CD4-positive, alpha-beta T cell treated with Interleukin-17A for 4 hours (primary cell): ENCODE measurements at regions not wholly inside any gene's neighbourhood (a gene's known extent, or its start where the extent isn't known, plus 50 kb on each side); places are given as distances from the start of the nearest gene placed in this dataset.
"Not testable (repeated sequence)": the region's sequence is repeated elsewhere in the genome, so short reads cannot be mapped to it uniquely, and the experiment has no call there.

Experiments used
- DNase-seq: peaks from one replicate; pipeline ENCODE4 v3.0.0-alpha.2; 2020; ENCODE audit warnings: mixed read lengths

DNA sequence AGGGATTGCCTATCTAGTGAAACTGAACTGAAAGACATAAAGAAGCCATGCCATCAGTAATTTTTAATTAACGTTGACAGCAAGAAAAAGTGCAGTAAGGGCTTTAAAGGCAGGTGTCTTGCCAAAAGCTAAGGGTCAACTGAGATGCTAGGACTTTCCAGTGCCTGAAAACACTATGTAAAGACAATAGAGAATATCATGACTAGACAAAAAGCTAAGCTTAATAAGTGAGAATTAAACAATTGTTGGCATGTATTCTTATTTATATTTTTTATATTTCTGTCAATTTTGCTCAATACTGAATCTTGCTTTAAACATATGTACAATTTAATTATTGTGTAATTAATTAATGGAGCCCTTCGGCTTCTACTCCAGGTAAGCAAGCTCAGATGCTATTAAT lies 803.1 kb downstream of the IGSF11 start:
- DNase-seq: no peak

DNA sequence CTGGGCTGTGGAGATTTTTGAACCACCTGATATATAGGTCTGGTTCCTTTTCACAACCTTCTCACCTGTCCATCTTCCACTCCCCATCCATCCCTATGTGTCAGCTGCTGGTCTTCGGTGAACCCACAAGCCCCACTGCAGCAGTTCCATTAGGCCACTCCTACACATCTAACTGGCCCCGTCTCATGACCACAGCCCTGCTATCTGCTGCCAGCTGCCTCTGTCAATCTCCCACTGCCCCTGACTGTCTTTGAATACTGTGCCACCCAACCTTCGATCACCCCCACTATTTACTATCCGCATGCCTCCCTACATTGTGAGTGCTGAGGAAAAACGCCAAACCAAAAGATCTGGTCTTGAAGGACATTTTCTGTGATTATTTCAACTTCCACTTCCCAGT lies 795.4 kb downstream of the IGSF11 start:
- DNase-seq: no peak

DNA sequence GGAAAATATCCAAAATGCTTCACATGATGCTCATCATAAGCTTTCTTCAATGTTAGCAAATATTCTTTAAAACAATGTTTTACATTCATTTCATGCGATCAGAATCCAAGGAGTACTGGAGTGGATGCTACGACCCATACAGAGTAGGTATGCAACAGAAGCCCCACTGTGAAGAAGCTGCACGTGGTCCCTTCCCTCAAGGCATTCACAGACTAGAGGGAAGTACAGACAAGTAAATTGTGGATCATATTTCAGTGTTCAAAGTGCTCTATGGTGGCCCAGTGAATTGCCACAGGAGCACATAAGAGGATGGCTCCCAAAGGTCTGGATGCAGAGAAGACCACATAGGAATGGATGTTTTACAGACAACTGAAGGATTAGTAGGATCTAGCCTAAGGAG lies 789.9 kb downstream of the IGSF11 start:
- DNase-seq: no peak

DNA sequence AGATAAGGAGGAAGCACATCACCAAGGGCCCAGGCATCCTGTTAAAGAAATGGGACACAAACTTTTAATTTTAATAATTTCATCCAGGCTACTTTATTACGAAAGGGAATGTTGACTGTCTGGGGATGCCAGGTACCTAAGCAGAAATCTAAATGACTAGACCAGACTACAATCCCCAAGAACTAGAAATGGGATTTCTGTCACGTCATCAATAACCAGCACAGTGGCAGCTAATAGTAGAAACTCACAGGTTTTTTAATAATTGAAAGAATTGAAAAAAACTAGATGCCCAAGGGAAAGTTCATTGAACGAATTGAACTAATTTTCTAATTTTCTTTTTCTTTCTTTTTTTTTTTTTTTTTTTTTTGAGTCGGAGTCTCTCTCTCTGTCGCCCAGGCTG lies 789.3 kb downstream of the IGSF11 start:
- no peak for DNase-seq

DNA sequence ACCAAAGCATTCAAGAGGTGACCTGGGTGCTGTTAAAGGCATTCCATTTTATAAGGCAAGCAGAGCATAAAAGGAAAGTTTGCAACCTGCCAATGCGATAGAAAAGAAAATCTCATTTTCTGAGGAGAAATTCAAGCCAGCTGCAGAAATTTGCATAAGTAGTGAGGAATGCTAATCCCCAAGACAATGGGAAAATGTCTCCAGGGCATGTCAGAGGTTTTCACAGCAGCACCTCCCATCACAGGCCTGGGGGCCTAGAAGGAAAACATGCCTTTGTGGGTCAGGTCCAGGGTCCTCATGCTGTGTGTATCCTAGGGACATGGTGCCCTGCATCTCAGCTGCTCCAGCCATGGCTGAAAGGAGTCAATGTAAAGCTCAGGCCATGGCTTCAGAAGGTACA lies 775.8 kb downstream of the IGSF11 start:
- DNase-seq: not testable (repeated sequence)

DNA sequence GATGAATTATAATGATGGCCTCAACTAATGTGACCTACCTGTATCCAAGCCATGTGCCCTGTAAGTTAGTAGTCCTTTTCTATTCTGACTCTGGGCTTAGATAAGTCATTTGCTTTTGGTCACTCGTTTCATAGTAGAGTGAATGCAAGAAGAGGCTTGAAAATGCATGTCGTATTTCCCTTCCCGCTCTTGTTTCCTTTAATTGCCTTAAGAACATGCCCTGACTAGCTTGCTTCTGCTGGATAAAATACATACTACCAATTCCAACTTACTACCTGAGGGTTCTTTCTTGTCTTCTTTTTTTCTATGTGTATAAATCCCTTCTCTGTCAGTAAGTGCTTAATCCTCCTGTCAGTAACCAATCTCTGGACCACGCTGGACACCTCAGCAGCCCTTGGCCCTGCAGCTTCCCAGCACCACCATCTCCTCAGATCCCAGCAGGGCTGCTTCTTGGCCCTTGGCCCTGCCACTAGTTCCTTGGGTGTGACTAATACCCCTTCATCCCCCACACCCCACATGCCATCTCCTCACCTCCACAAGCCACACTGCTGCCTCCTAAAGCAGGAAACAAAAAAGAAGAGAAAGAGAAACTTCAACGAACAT lies 771.7 kb downstream of the IGSF11 start:
- DNase-seq: no peak

DNA sequence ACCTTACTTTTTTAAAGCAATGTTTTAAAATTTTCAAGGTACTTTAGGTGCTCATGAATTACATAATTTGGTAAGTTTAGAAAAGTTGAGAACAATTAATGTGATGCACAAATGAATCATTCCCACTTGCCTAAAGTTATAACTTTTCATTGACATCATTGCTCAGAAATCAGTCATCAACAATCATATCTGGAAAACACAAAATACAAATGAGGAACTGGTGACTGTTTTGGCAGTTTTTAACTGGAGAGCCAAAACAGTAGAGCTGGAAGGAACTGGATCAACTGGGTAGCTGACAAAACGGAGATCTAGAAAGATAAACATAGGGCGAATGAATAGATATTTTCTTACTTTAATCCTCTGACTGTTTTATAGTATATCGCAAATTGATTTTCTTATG lies 767.1 kb downstream of the IGSF11 start:
- no peak for DNase-seq

DNA sequence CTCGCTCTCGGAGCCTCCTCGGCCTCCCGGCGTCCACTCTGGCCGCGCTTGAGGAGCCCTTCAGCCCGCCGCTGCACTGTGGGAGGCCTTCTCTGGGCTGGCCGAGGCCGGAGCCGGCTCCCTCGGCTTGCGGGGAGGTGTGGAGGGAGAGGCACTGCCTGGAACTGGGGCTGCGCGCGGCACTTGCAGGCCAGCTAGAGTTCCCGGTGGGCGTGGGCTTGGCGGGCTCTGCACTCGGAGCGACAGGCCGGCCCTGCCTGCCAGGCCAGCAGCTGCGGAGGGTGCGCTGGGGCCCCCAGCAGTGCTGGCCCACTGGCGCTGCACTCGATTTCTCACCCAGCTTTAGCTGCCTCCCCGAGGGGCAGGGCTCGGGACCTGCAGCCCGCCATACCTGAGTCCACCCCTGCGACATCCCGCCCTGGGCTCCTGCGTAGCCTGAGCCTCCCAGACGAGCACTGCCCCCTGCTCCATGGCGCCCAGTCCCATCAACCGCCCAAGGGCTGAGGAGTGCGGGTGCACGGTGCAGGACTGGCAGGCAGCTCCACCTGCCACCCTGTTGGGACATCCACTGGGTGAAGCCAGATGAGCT lies 765.0 kb downstream of the IGSF11 start:
- no peak for DNase-seq

DNA sequence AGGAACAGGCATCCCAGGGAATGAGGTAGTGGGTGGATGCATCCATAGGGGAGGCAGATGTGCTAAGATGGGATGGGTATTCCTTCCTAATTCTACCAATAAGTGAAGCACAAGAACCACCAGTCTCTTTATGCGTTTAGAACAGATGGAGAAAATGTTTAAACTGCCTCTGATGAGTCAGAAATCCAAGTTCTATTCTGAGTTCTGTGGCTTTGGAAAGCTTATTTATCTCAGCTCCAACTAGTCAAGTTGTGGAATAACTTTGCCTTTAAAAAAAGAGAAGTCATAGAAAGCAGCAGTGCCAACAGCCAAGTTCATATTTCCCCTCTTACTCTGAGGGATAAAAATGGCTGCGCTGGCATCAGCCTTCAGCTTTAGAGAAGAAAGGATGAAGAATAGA lies 761.7 kb downstream of the IGSF11 start:
- DNase-seq: no peak

DNA sequence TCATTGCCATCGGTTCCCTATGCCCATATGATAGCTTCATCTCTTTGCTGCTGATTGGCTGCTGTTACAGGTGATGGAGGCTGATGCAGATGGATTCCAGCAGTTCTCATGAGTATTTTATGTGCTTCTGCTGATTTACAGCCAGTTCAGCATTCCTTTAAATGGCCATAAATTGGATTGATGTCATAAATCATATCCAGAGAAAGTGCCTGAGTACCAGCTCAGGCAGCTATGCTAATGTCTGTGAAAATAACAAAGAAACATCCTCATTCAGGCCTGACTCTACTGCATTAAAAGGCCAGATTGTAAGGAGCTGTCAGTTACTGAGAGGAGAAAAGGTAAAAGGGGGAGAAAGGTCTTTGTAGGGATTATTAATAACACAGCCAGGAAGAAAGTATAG lies 756.8 kb downstream of the IGSF11 start:
- DNase-seq: no peak

DNA sequence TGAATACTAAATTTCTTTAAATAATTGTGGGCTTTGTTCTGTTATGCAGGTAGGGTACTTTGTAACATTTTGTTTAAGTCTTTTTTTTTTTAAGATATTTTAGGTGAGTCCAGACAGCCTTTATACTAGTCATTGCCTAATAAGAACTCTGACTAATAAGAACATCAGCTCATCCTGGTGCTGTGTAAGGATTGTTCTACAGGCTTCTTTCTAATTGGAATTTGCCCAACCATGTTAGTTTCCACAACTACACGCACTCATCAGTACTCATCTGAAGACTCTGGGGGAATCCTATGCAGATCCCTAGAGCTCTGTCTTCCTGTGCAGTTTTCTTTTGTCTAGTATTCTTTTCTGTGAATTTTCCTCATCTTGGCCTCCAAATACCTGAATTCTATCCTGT lies 741.8 kb downstream of the IGSF11 start:
- DNase-seq: no peak

DNA sequence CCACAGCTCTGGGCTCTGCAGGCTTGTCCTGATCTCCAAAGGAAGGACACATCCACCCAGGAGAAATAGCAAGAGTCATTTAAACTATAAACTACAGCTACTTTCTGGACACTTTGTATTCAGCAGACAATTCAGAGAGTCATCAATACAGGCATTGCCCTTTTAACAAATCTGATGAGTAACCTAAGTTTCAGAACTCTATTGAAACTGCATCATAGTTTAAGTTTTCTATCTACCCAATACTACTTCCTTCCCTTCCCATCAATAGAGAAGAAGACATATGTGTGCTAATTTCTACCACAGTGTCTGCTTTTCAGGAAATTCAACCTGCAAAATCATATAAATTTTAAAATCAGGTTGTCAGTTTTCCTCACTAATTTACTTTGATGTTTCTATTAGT lies 736.5 kb downstream of the IGSF11 start:
- DNase-seq: no peak

DNA sequence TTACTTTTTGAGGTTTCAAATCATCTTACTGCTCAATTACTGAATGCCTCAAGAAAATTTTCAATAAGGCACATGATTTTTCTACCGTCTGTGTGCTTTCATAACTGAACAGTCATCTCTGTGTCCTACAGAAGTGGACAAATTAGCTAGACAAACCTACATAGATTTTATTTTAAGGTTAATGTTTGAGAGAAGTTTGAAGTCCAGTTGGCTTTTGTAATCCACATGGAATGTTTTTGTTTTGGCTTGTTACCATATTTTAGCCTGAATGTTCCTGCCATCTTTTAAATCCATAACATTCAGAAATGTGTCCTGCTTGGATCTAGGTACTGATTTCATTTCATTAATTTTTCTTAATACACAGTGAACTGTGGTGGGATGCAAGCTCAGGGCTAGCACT lies 730.1 kb downstream of the IGSF11 start:
- no peak for DNase-seq

DNA sequence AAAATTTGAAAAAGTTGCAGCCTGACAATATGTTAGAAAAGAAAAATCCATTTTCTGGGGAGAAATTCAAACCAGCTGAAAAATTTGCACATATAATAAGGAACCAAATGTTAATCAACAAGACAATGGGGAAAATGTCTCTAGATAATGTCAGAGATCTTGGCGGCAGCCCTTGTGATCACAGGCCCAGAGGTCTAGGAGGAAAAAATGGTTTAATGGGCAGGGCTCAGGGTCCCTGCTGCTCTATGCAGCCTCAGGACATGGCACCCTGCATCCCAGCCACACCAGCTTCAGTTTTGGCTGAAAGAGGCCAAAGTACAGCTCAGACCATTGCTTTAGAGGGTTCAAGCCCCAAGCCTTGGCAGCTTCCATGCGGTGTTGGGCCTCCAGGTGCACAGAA lies 701.9 kb downstream of the IGSF11 start:
- no peak for DNase-seq

DNA sequence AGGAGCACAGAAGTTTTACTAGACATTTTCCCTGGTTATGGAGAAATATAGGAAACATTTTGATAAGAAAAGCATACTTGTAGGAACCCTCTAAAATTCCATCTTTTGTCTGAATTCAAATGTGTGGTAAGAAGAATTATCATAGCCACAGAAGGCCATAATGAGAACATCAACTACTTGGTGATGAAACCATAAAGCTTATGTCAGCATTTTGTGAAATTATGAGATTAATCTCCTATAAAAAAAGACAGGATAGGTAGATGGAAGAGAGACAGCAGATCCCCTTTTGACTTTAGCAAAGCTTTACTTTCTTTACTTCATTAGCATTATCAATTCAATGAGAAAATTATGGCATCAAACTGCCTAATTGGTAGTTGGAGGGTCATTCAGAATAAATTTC lies 697.0 kb downstream of the IGSF11 start:
- DNase-seq: no peak

DNA sequence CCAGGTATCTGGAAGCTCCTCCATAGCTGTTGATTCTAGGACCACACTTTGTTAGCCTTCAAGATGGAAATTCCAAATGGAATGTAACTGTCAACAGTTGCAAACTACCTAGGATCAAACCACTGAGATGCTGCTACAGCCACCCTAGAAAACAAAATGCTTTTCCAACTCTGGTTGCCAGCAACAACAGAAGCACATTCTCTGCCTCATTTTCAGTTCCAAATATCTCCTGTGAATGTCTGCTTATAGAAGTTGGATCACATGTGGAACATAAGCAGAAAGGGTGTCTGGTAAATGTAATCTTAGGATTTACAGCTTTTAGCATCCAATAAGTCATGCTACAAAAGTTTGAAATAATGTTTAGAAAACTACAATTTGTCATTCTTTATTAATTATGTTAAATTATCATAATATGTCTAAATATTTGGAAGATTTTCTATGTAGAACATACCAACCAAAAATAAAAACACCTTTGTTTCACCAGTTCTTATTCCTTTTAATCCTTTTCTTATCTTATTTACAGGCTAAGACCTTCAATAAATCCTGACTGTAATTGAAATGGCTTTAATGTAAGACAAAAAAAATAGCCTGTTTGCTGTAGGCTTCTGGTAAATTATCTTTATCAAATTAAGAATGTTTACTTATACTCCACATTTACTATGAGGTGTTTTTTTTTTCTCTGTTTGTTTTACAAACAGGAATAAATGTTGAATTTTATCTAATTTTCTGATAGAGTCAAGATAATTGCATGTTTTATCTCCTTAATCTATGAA lies 687.1 kb downstream of the IGSF11 start:
- no peak for DNase-seq

DNA sequence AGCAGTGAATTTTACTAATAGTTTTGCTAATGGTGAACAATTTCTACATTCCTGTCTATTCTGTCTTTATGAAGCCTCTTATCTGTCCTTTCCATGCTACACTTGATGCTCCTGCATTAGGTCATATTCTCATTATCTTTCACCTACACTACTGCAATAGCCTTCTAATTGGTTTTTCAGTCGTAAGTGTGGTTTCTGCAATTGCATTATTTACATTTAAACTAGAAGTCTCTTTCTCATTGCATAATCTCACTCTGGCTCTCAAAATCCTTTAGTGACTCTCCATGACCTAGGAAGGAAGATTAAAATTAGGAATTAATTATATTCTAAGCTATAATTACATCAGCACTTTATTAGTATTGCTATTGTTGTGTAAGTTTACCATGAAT lies 686.5 kb downstream of the IGSF11 start:
- DNase-seq: no peak

DNA sequence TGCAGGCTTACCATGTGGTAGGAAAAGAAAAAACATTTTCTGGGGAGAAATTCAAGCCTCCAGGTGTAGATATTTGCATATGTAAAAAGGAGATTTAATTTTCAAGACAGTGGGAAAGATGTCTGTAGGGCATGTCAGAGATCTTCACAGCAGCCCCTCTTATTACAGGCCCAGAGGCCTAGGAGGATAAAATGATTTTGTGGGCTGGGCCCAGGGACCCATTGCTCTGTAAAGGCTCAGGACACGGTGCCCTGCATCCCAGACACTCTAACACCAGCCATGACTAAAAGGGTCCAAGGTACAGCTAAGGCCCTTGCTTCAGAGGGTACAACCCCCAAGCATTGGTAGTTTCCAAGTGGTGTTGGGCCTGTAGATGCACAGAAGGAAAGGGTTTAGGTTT lies 680.1 kb downstream of the IGSF11 start:
- no peak for DNase-seq

DNA sequence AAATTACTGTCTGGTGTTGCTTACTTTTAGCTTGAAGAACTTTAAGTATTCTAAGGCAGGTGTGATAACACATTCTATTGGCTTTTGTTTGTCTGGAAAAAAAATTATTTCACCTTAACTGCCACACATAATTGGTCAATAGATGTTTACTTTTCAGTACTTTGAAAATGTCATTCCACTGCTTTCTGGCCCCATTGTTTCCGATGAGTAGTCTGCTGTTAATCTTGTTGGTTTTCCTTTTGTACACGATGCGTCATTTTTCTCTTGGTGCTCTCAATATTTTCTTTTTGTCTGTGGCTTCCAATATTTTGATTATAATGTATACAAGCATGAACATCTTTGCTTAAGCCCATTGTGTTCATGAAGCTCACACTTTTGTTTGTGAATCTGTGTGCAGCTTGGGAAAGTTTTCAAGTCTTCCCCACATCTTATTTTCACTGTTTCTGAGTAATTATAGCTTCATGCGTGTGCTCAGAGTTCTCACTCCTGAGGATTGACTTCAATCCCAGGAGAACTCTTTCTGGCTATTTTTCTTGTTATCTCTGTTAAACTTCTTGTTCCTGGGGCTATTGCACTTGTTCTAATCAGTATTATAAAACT lies 664.7 kb downstream of the IGSF11 start:
- DNase-seq: no peak

DNA sequence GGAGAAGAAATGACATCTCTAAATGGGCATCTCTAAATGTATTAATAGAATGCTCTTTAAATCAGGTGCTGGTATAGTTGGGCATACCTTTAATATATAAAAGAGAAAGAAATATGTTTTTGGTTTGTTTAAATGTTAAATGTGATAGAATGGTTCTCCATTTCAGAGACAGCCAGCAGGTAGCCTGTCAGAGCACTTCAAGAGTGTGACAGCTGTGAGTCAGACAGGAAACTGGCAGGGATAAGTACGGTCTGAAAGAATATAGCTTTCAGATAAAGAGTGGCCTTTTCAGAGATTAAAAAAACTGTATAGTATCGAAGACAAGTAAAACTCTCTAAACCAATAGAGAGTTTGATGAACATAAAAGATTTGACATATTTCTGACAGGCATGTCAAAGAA lies 654.1 kb downstream of the IGSF11 start:
- DNase-seq: no peak

DNA sequence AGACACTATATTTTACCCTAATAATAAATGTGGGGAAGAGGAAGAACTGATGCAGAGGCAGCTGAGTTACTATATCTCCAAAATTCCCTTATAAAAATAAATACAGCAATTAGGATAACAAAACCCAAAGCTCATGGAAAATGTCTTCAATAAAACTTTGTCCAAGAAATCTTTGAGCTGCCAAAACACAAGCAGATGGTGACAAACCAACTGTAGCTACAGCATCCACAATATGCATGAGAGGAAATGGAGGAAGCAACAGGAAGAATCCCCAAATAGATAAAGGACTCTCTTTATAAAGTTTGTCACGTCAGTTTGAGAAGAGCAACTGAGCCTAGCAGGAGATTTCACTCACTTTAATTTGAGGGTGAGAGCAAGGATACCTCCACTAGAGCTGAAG lies 638.2 kb downstream of the IGSF11 start:
- DNase-seq: no peak

DNA sequence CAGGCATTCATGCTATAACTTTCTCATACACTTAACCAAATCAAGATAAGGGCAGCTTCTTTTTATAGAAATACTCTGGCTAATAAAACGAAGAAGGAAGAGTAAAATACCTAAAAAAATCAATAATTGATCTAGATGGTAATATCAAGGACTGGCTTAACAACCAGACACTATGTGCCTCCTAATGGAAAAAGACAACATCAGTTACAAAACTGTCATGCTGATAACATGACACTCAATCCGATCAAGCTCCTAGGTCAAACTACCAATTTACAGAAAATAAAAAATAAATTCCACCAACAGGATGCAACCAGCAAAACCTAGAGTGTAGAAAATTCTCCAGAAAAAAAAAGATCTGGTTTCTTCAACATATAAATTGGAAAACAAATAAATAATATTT lies 634.6 kb downstream of the IGSF11 start:
- no peak for DNase-seq

DNA sequence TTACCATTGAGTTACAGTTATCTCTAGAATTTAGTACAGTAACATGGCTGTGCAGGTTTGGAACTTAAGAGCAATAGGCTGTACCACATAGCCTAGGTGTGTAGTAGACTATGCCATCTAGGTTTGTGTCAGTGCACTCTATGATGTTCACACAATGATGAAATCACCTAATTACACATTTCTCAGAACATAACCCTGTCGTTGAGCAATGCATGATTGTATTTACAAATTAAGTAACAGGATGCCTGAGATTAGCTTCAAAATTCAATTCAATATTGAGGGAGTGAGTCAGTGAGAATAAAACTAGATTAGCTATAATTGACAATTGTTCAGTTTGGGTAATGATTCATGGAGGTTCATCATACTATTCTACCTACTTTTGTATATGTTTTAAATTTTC lies 633.8 kb downstream of the IGSF11 start:
- DNase-seq: no peak

DNA sequence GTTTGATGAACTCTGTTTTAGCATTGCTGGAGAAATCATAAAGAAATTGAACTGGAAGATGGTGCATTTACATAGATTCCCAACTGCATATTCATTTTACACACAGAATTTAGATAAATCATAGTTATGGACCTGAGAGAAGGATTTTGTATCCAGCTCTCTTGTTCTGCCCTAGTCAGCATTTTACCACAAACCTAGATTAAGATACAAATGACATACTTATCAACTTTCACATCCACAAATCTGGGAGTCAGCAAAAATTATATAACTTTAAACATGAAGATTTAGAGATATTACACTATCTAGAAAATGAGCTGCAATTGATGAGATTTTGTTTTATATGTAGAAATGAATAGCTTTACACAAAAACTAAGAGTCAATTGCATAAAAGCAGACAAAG lies 632.8 kb downstream of the IGSF11 start:
- no peak for DNase-seq
